ENCODE measurements at regions not wholly inside any gene's neighbourhood (a gene's known extent, or its start where the extent isn't known, plus 50 kb on each side); places are given as distances from the start of the nearest gene placed in this dataset.

GRCh38 chr17:77685881-77686486 is 272.5 kb upstream of the TNRC6C start:
- TF ChIP-seq POLR2AphosphoS5 (IDR thresholded peaks at IDR 0.05; ENCODE audit: low read depth, low read length): no peak
- TF ChIP-seq POLR2A (IDR thresholded peaks at IDR 0.05; ENCODE audit: low read depth, low read length): no peak
- TF ChIP-seq TAF1 (IDR thresholded peaks at IDR 0.05; ENCODE audit: low read depth, low read length): no peak
- TF ChIP-seq POU2F2 (IDR thresholded peaks at IDR 0.05; ENCODE audit: low read depth, low read length): no peak
- TF ChIP-seq SPI1 (IDR thresholded peaks at IDR 0.05; ENCODE audit: low read depth, low read length): no peak
